ENCODE measurements at regions not wholly inside any gene's neighbourhood (a gene's known extent, or its start where the extent isn't known, plus 50 kb on each side); places are given as distances from the start of the nearest gene placed in this dataset.

DNA sequence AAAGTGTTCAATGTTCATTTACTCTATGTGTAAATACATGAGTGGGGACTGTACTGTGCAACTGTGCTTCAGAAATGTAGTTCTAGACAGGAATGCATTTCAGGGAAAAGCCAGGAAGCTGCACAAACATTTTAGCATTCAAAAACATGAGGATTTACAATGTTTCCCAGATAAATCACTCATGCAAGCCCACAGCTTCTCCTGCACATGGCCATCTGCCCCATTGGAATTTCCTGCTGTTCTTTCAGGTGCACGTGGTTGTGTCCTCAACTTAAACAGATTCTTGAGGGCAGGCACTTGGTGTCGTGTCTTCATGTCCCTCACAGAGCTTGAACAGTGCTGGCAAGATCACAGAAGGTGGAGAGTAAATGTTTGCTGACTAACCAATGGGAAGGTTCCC, 101.5 kb downstream of the UNC5CL start:
- TF ChIP-seq, protein P1, sequence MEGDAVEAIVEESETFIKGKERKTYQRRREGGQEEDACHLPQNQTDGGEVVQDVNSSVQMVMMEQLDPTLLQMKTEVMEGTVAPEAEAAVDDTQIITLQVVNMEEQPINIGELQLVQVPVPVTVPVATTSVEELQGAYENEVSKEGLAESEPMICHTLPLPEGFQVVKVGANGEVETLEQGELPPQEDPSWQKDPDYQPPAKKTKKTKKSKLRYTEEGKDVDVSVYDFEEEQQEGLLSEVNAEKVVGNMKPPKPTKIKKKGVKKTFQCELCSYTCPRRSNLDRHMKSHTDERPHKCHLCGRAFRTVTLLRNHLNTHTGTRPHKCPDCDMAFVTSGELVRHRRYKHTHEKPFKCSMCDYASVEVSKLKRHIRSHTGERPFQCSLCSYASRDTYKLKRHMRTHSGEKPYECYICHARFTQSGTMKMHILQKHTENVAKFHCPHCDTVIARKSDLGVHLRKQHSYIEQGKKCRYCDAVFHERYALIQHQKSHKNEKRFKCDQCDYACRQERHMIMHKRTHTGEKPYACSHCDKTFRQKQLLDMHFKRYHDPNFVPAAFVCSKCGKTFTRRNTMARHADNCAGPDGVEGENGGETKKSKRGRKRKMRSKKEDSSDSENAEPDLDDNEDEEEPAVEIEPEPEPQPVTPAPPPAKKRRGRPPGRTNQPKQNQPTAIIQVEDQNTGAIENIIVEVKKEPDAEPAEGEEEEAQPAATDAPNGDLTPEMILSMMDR (IDR thresholded peaks at IDR 0.05): no peak
- TF ChIP-seq POLR2A (IDR thresholded peaks at IDR 0.05): no peak

Measured in testis (tissue), 2 donors.